ENCODE measurements at regions not wholly inside any gene's neighbourhood (a gene's known extent, or its start where the extent isn't known, plus 50 kb on each side); places are given as distances from the start of the nearest gene placed in this dataset.

DNA sequence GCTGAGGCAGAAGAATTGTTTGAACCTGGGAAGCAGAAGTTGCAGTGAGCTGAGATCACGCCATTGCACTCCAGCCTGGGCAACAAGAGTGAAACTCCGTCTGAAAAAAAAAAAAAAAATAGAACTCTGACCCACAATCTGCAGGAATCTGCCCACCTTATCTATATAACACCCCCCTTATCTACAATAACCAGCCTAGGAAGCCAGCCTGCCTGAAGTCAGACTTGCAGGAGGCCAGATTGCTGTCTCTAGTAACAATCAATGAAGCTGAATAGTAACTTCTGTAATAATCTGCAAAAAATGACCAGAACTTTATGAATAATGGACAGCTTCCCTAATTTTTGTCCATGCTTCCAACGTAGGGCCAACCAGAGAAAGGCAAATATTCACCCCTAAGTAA, 352.5 kb downstream of the CD83 start:
- H3F3A ChIP-seq (ENCODE audit: insufficient read depth) = peaks cover 37% of the 10 kb centered on the region
- H3K27ac ChIP-seq = no peak overlapping the region
- H3K4me3 ChIP-seq = no peak overlapping the region
- no peak overlapping the region for H2AFZ ChIP-seq
- H3K9me2 ChIP-seq (ENCODE audit: insufficient read depth) = no peaks in the 10 kb centered on the region
- H3K79me2 ChIP-seq (ENCODE audit: insufficient read depth) = no peaks in the 10 kb centered on the region
- H4K20me1 ChIP-seq (ENCODE audit: insufficient read depth) = no peaks in the 10 kb centered on the region
- no peak for TF ChIP-seq EZH2phosphoT487 (IDR thresholded peaks at IDR 0.05; ENCODE audit: insufficient read depth, low read depth)
- TF ChIP-seq EZH2 (IDR thresholded peaks at IDR 0.05; ENCODE audit: insufficient read depth, poor library complexity, severe bottlenecking) = no peak
- H3K9me3 ChIP-seq (ENCODE audit: low read depth) = no peaks in the 10 kb centered on the region
- no peaks in the 10 kb centered on the region for H3K27me3 ChIP-seq (replicated peaks; ENCODE audit: insufficient read depth)
- H3K4me2 ChIP-seq (ENCODE audit: unreplicated experiment) = no peak overlapping the region
- in situ Hi-C loops (cut with MboI) = no loop called here
- DNase-seq = no peak
- no peaks in the 10 kb centered on the region for H3K36me3 ChIP-seq (ENCODE audit: low read depth)
- 87% methylated on average over 3 of the region's 3 CpGs for WGBS, 2 experiments (ENCODE audit: low coverage in 1 of 2, low lambda C conversion rate in 2 of 2, missing lambda C conversion rate in 2 of 2)
- H3K9ac ChIP-seq = no peak overlapping the region
- H3K4me1 ChIP-seq (ENCODE audit: insufficient read depth) = peaks cover 41% of the 10 kb centered on the region

DNA sequence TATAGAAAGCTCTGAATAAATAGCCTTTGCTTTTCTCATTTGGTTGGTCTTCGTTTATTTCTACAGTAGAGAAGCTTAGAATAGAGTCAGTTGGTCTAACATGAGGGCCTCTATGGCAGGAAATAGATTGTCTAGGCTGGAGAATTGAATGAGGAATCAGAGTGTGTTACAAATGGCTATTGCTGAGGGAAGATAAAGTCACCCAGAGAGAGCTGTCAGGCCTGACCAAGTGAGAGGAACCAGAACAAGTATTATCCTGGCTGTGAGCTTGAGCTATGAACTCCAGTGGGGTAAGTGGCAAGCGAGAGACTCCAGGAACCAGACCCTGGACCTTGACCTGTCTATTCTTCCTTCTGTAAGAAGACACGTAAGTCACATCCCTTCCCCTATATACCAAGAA, 353.1 kb downstream of the CD83 start:
- Histone ChIP-seq H3K9me3 (ENCODE audit: low read depth) (no peaks in the 10 kb centered on the region), H3K9ac (no peak overlapping the region), H3K27me3 (replicated peaks; ENCODE audit: insufficient read depth) (no peaks in the 10 kb centered on the region), H3K36me3 (ENCODE audit: low read depth) (no peaks in the 10 kb centered on the region), H3K79me2 (ENCODE audit: insufficient read depth) (no peaks in the 10 kb centered on the region), H4K20me1 (ENCODE audit: insufficient read depth) (no peaks in the 10 kb centered on the region), H3K9me2 (ENCODE audit: insufficient read depth) (no peaks in the 10 kb centered on the region), H3F3A (ENCODE audit: insufficient read depth) (peaks cover 36% of the 10 kb centered on the region), H2AFZ (no peak overlapping the region), H3K4me2 (ENCODE audit: unreplicated experiment) (no peak overlapping the region), H3K4me3 (no peak overlapping the region), H3K27ac (no peak overlapping the region), H3K4me1 (ENCODE audit: insufficient read depth) (peaks cover 39% of the 10 kb centered on the region)
- TF ChIP-seq EZH2phosphoT487 (IDR thresholded peaks at IDR 0.05; ENCODE audit: insufficient read depth, low read depth) = no peak
- no peak for TF ChIP-seq EZH2 (IDR thresholded peaks at IDR 0.05; ENCODE audit: insufficient read depth, poor library complexity, severe bottlenecking)
- WGBS, 2 experiments (ENCODE audit: low coverage in 1 of 2, low lambda C conversion rate in 2 of 2, missing lambda C conversion rate in 2 of 2) = 93 to 94% methylated on average over 3 of the region's 3 CpGs
- DNase-seq = no peak
- in situ Hi-C loops (cut with MboI) = no loop called here

DNA sequence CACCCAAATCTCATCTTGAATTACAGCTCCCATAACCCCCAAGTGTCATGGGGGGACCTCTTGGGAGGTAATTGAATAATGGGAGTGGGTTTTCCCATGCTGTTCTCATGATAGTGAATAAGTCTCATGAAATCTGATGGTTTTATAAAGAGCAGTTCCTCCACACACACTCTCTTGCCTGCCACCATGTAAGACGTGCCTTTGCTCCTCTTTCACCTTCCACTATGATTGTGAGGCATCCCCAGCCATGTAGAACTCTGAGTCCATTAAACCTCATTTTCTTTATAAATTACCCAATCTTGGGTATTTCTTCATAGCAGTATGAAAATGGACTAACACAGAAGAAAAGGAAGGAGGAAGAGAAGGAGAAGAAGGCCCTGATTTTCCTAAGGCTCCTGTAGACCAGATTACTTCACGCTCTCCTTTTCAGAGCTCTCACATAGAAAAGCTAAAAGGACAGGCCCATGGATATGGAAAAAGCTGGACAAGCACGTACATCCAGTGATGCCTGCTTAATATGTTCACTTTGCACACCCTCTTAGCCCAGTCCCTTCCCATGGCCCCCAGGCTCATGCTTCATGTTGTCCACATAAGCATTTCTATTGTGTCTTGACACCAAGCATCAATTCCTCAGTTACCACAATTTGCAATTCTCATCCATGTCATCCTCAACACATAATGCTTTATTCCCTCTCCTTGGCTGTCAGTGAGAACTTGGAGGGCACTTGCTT, 354.8 kb downstream of the CD83 start:
- Histone ChIP-seq H2AFZ (peak overlapping the region; percentile 81), H3K4me2 (ENCODE audit: unreplicated experiment) (peak overlapping the region; percentile 81)

DNA sequence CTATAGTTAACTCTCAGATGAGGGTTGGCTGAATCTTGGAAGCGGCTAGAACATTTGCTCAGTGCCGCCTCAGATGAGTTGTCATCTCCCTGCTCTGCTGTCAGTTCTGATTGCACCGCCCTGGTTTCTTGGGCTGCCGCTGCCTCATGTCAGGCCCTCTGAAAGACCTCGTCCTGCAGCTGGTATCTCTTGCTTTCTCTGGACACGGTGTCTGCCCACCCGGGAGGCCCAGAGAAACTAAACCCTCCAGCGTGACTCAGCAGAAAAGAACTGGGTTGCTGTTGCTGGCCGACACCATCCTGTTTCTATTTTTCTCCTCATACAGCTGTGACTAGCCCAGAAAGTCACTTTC, 355.4 kb downstream of the CD83 start:
- H3K9me2 ChIP-seq (ENCODE audit: insufficient read depth) = no peaks in the 10 kb centered on the region
- H3K9ac ChIP-seq = peak overlapping the region; percentile 53
- peak overlapping the region; percentile 81 for H2AFZ ChIP-seq
- no peaks in the 10 kb centered on the region for H3K36me3 ChIP-seq (ENCODE audit: low read depth)
- in situ Hi-C loops (cut with MboI) = no loop called here
- peak overlapping the region; percentile 60 for H3K27ac ChIP-seq
- WGBS, 2 experiments (ENCODE audit: low coverage in 1 of 2, low lambda C conversion rate in 2 of 2, missing lambda C conversion rate in 2 of 2) = 7 to 8% methylated on average over 9 of the region's 9 CpGs
- H3K4me1 ChIP-seq (ENCODE audit: insufficient read depth) = peaks cover 24% of the 10 kb centered on the region
- no peaks in the 10 kb centered on the region for H3K79me2 ChIP-seq (ENCODE audit: insufficient read depth)
- no peaks in the 10 kb centered on the region for H4K20me1 ChIP-seq (ENCODE audit: insufficient read depth)
- H3K27me3 ChIP-seq (replicated peaks; ENCODE audit: insufficient read depth) = no peaks in the 10 kb centered on the region
- peaks cover 22% of the 10 kb centered on the region; the same call in 1 of the 2 replicates for H3F3A ChIP-seq (ENCODE audit: insufficient read depth)
- peak overlapping the region; percentile 12; the same call in 1 of the 2 replicates for H3K4me3 ChIP-seq
- H3K4me2 ChIP-seq (ENCODE audit: unreplicated experiment) = peak overlapping the region; percentile 81
- no peak for TF ChIP-seq EZH2phosphoT487 (IDR thresholded peaks at IDR 0.05; ENCODE audit: insufficient read depth, low read depth)
- TF ChIP-seq EZH2 (IDR thresholded peaks at IDR 0.05; ENCODE audit: insufficient read depth, poor library complexity, severe bottlenecking) = no peak
- no peaks in the 10 kb centered on the region for H3K9me3 ChIP-seq (ENCODE audit: low read depth)
- DNase-seq = peak; percentile 72

More for the DNA sequence above, 354.8 kb downstream of the CD83 start:
- Histone ChIP-seq H3K9ac (peak overlapping the region; percentile 53), H3K4me1 (ENCODE audit: insufficient read depth) (peaks cover 26% of the 10 kb centered on the region), H3K9me3 (ENCODE audit: low read depth) (no peaks in the 10 kb centered on the region), H3K79me2 (ENCODE audit: insufficient read depth) (no peaks in the 10 kb centered on the region), H3K9me2 (ENCODE audit: insufficient read depth) (no peaks in the 10 kb centered on the region), H3K36me3 (ENCODE audit: low read depth) (no peaks in the 10 kb centered on the region), H3K27me3 (replicated peaks; ENCODE audit: insufficient read depth) (no peaks in the 10 kb centered on the region), H3F3A (ENCODE audit: insufficient read depth) (peaks cover 25% of the 10 kb centered on the region), H3K27ac (peak overlapping the region; percentile 60), H3K4me3 (no peak overlapping the region), H4K20me1 (ENCODE audit: insufficient read depth) (no peaks in the 10 kb centered on the region)
- in situ Hi-C loops (cut with MboI) = no loop called here
- TF ChIP-seq EZH2 (IDR thresholded peaks at IDR 0.05; ENCODE audit: insufficient read depth, poor library complexity, severe bottlenecking) = no peak
- TF ChIP-seq EZH2phosphoT487 (IDR thresholded peaks at IDR 0.05; ENCODE audit: insufficient read depth, low read depth) = no peak
- no peak for DNase-seq
- 85 to 89% methylated on average over 3 of the region's 3 CpGs for WGBS, 2 experiments (ENCODE audit: low coverage in 1 of 2, low lambda C conversion rate in 2 of 2, missing lambda C conversion rate in 2 of 2)

Data from GM23248 (cell line).